Mucosa of descending colon (tissue), 3 donors: ENCODE measurements at regions not wholly inside any gene's neighbourhood (a gene's known extent, or its start where the extent isn't known, plus 50 kb on each side); places are given as distances from the start of the nearest gene placed in this dataset.

Experiments
- ATAC-seq: fragments of 200-7000 bp; cut with Tn5 transposase; one replicate; pipeline ENCODE4 v1.9.1; 2020; ENCODE audit warnings: mild to moderate bottlenecking, moderate library complexity
- DNase-seq, 3 donors: peaks; one replicate each; pipeline ENCODE4 v3.0.0-alpha.2; 2020
- H3K36me3 ChIP-seq: fragments of 200-600 bp; one replicate; pipeline ENCODE4 v1.8.0; 2021; ENCODE audit warnings: low read depth, mild to moderate bottlenecking
- H3K4me1 ChIP-seq: fragments of 200-600 bp; one replicate; pipeline ENCODE4 v1.8.0; 2021; ENCODE audit warnings: low read depth, mild to moderate bottlenecking
- H3K4me3 ChIP-seq: fragments of 200-600 bp; one replicate; pipeline ENCODE4 v1.8.0; 2021; ENCODE audit warnings: mild to moderate bottlenecking
- H3K9me3 ChIP-seq: fragments of 200-600 bp; one replicate; pipeline ENCODE4 v1.8.0; 2021; ENCODE audit warnings: mild to moderate bottlenecking
- intact Hi-C, 2 donors: fragments of 100-400 bp; cut with DNase I in 1 of 2; cut with micrococcal nuclease in 1 of 2; formaldehyde crosslinking; loops; one replicate each; pipeline versions ENCODE4 v1.11.0 to v1.11.1; 2022; cut with DNase I, micrococcal nuclease
- TF ChIP-seq, protein P1 (sequence below): fragments of 200-600 bp; IDR thresholded peaks from one replicate; pipeline ENCODE4 v1.8.0; 2022; ENCODE audit warnings: antibody characterized with exemption, mild to moderate bottlenecking
- donor health status: DM: no; HTN: no; CAD: no; lungs with moderate emphysema.
- donor health status: DM: no; HTN: no; CAD: no.
- donor health status: DM: no; HTN: yes; CAD: no.

DNA sequence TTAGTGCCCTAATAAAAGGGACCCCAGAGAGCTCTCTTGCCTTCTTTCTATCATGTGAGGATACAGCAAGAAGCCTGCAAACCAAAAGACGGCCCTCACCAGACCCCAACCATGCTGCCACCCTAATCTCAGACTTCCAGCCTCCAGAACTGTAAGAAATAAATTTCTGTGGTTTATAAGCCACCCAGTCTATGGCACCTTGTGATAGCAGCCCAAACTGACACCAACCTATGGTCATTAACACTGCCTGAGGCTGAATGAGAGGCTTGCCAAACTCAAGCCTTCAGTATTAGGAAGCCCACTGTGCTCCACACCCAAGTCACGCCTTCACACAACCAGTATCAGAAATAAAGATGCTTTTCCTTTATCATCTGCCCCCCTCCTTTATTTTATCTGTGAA, 127.3 kb upstream of the KLF3 start:
- Histone ChIP-seq H3K36me3 (no peaks in the 10 kb centered on the region), H3K9me3 (no peaks in the 10 kb centered on the region), H3K4me3 (no peak overlapping the region), H3K4me1 (no peaks in the 10 kb centered on the region)
- no peak for DNase-seq
- TF ChIP-seq, protein P1, sequence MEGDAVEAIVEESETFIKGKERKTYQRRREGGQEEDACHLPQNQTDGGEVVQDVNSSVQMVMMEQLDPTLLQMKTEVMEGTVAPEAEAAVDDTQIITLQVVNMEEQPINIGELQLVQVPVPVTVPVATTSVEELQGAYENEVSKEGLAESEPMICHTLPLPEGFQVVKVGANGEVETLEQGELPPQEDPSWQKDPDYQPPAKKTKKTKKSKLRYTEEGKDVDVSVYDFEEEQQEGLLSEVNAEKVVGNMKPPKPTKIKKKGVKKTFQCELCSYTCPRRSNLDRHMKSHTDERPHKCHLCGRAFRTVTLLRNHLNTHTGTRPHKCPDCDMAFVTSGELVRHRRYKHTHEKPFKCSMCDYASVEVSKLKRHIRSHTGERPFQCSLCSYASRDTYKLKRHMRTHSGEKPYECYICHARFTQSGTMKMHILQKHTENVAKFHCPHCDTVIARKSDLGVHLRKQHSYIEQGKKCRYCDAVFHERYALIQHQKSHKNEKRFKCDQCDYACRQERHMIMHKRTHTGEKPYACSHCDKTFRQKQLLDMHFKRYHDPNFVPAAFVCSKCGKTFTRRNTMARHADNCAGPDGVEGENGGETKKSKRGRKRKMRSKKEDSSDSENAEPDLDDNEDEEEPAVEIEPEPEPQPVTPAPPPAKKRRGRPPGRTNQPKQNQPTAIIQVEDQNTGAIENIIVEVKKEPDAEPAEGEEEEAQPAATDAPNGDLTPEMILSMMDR: no peak
- intact Hi-C loops: no loop called here
- ATAC-seq: no peak

- H3K4me1 ChIP-seq: no peaks in the 10 kb centered on the region
- intact Hi-C loops: no loop called here
- no peak for ATAC-seq
- H3K4me3 ChIP-seq: no peak overlapping the region
- DNase-seq: no peak
- TF ChIP-seq, protein P1: no peak
- no peaks in the 10 kb centered on the region for H3K9me3 ChIP-seq
- H3K36me3 ChIP-seq: no peaks in the 10 kb centered on the region
Observed at GRCh38 chr4:38537666-38538065, 126.3 kb upstream of the KLF3 start.

DNA sequence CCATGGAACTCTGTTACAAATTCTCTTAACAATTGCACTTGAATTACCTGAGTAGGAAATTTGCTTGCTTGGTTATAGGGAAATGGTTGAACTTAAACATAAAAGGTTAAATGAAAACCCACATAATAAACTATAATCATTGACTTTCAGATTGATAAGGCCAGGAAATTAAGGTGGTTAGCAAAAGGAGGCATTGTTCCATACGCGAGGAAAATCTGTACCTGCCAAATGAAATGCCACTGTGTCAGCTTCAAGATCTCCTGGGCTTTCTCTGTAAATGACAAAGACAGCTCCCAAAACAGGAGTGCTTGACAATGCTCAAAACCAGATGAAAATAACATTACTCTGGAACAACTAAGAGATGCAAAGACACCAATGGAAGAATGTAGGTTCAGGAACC, 125.5 kb upstream of the KLF3 start:
- peak; percentile 63 for ATAC-seq
- TF ChIP-seq, protein P1: no peak
- no peak for DNase-seq
- Histone ChIP-seq H3K4me1 (no peaks in the 10 kb centered on the region), H3K36me3 (no peaks in the 10 kb centered on the region), H3K4me3 (no peak overlapping the region), H3K9me3 (no peaks in the 10 kb centered on the region)
- intact Hi-C loops: no loop called here

GRCh38 chr4:38539501-38539900, 124.5 kb upstream of the KLF3 start:
- Histone ChIP-seq H3K9me3 (no peaks in the 10 kb centered on the region), H3K4me3 (no peak overlapping the region), H3K36me3 (no peaks in the 10 kb centered on the region), H3K4me1 (no peaks in the 10 kb centered on the region)
- no peak for DNase-seq
- ATAC-seq: no peak
- TF ChIP-seq, protein P1: no peak
- intact Hi-C loops: no loop called here

DNA sequence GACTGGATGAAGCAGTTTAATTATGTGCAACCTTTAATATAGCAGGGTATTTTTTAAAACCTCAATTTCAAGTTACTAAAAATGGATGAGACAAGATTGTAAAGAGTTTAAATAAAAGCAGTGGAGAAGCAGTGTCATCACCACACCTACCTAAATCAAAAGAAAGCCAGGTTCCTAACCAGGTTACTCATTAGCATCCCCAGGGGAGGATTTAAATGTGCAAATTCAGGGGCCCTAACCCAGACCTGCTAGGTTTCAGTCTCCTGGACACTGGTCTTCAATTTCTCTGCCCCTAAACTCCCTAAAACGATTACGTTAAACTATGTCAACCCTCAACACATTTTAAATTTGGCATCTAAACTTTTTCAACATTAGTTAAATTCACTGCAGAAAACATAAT, 116.9 kb upstream of the KLF3 start:
- intact Hi-C loops: no loop called here
- DNase-seq: no peak
- Histone ChIP-seq H3K4me3 (no peak overlapping the region), H3K9me3 (no peaks in the 10 kb centered on the region), H3K36me3 (no peaks in the 10 kb centered on the region), H3K4me1 (no peaks in the 10 kb centered on the region)
- ATAC-seq: no peak
- TF ChIP-seq, protein P1: no peak

DNA sequence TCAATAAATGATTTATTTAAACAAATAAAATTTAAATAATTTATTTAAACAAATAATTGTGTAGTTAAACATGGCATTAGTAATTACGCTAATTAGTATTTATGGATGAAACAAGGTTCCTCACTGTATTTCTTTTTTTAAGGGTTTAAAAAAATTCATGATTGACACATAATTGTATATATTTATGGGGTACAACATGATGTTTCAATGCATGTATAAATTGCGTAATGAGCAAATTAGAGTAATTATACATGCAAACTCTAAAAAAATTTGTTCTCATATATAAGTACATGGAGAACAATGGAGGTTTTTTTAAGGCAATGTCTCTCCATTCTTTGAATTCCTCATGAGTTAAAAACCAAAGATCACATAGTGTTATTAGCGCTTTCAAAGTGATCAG, 115.7 kb upstream of the KLF3 start:
- Histone ChIP-seq H3K9me3 (no peaks in the 10 kb centered on the region), H3K4me1 (no peaks in the 10 kb centered on the region), H3K36me3 (no peaks in the 10 kb centered on the region), H3K4me3 (no peak overlapping the region)
- DNase-seq: no peak
- TF ChIP-seq, protein P1: no peak
- intact Hi-C loops: no loop called here
- ATAC-seq: no peak
